ENCODE measurements at regions not wholly inside any gene's neighbourhood (a gene's known extent, or its start where the extent isn't known, plus 50 kb on each side); places are given as distances from the start of the nearest gene placed in this dataset.

- Histone ChIP-seq H3K9me3 (ENCODE audit: control insufficient read depth, low read depth, low read length) (no peaks in the 10 kb centered on the region), H2BK5ac (ENCODE audit: insufficient read length, low read length) (no peak overlapping the region), H3K79me1 (ENCODE audit: insufficient read depth, low read depth, low read length, poor library complexity, severe bottlenecking) (no peaks in the 10 kb centered on the region), H4K20me1 (ENCODE audit: control insufficient read depth, insufficient read depth, insufficient read length) (no peaks in the 10 kb centered on the region), H3T11ph (ENCODE audit: low read length) (no peak overlapping the region), H2BK12ac (ENCODE audit: insufficient read length, low read depth, low read length) (no peak overlapping the region), H2BK120ac (ENCODE audit: low read depth, low read length, poor library complexity, severe bottlenecking) (no peak overlapping the region), H3K14ac (ENCODE audit: insufficient read depth, low read length) (no peak overlapping the region), H3K4me1 (ENCODE audit: insufficient read depth, low read length) (no peaks in the 10 kb centered on the region), H3K27ac (ENCODE audit: insufficient read length, low read depth, low read length) (no peak overlapping the region), H3K4me2 (ENCODE audit: insufficient read depth, insufficient read length, low read length) (no peak overlapping the region), H3K79me2 (ENCODE audit: insufficient read depth, low read length) (no peaks in the 10 kb centered on the region), H3K56ac (ENCODE audit: insufficient read length, low read depth, low read length) (no peak overlapping the region), H3K27me3 (ENCODE audit: insufficient read depth, low read length) (no peaks in the 10 kb centered on the region), H4K5ac (ENCODE audit: insufficient read length, low read depth, low read length) (no peak overlapping the region), H2AFZ (ENCODE audit: low read length) (no peak overlapping the region), H4K91ac (ENCODE audit: insufficient read length, low read depth, low read length) (no peak overlapping the region), H3K9ac (ENCODE audit: extremely low read depth, insufficient read length, low read length) (no peak overlapping the region), H4K8ac (replicated peaks; ENCODE audit: insufficient read length, low read depth, low read length) (no peak overlapping the region), H3K23me2 (ENCODE audit: insufficient read length, low read depth, low read length, poor library complexity, severe bottlenecking) (no peaks in the 10 kb centered on the region), H3K4ac (ENCODE audit: low read depth, low read length) (no peak overlapping the region), H2BK15ac (ENCODE audit: low read depth, low read length) (no peak overlapping the region), H3K23ac (ENCODE audit: insufficient read length, low read depth, low read length) (no peak overlapping the region), H3K18ac (ENCODE audit: insufficient read length, low read depth, low read length) (no peak overlapping the region), H2AK5ac (ENCODE audit: insufficient read length, low read length) (no peak overlapping the region), H2BK20ac (ENCODE audit: low read depth, low read length, poor library complexity, severe bottlenecking) (no peak overlapping the region)
- Mint-ChIP-seq H3K36me3 (ENCODE audit: insufficient read depth in 1 of 3, low read depth in 3 of 3) (no peaks in the 10 kb centered on the region), H3K27me3 (ENCODE audit: low read depth) (no peaks in the 10 kb centered on the region; the same call in 1 of the 2 replicates), H3K27ac (no peak overlapping the region), H3K4me1 (no peaks in the 10 kb centered on the region), H3K9me3 (no peaks in the 10 kb centered on the region), H3K4me3 (no peak overlapping the region)
- no CpG with 5 or more reads among the region's 2 CpGs for WGBS (ENCODE audit: extremely low coverage, insufficient read length, low lambda C conversion rate)
- no peak for TF ChIP-seq CTCF (conservative IDR thresholded peaks at IDR 0.05)
- no peak for DNase-seq
Measured at GRCh38 chr4:163806653-163807052, 312.2 kb downstream of the TMA16 start.
